Stimulated activated effector memory CD8-positive, alpha-beta T cell treated with anti-CD3 and anti-CD28 coated beads, Interleukin-12 subunit alpha, Interleukin-12 subunit beta, amount 100 ng/mL, for 72 hours (primary cell): ENCODE measurements at regions not wholly inside any gene's neighbourhood (a gene's known extent, or its start where the extent isn't known, plus 50 kb on each side); places are given as distances from the start of the nearest gene placed in this dataset.
"Not testable (repeated sequence)": the region's sequence is repeated elsewhere in the genome, so short reads cannot be mapped to it uniquely, and the experiment has no call there.

Experiments
- ATAC-seq: fragments of 150-1000 bp; cut with Tn5 transposase; 2 replicates; pipeline ENCODE4 v1.10.0; 2021
- DNase-seq, 2 donors: peaks; one replicate each; pipeline ENCODE4 v3.0.0; 2021 to 2022; ENCODE audit warnings: low spot score in 2 of 2
- H3K27ac Mint-ChIP-seq: one replicate; pipeline ENCODE4 v1.8.0; 2022; ENCODE audit warnings: mild to moderate bottlenecking, mixed read lengths
- H3K36me3 Mint-ChIP-seq: one replicate; pipeline ENCODE4 v1.8.0; 2022; ENCODE audit warnings: mild to moderate bottlenecking, mixed read lengths
- H3K4me1 Mint-ChIP-seq: one replicate; pipeline ENCODE4 v1.8.0; 2022; ENCODE audit warnings: mixed read lengths
- H3K4me3 Mint-ChIP-seq: one replicate; pipeline ENCODE4 v1.8.0; 2022; ENCODE audit warnings: mild to moderate bottlenecking, mixed read lengths
- H3K9me3 Mint-ChIP-seq: one replicate; pipeline ENCODE4 v1.8.0; 2022; ENCODE audit warnings: mixed read lengths

DNA sequence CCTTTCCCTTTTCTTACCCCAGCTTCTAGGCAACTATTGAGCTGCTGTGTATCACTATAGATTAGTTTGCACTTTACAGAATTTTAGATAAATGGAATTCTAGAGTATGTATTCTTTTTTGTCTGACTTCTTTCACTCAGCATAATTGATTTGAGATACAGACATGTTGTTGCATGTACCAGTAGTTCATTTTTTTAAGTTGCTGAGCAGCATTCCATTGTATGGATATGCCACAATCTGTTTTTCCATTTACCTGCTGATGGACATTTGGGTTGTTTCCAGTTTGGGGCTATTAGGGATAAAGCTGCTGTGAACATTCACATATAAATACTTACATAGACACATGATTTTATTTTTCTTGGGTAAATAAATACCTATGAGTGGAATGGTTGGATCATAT, 135.7 kb downstream of the IGF1 start:
- DNase-seq (no peak), ATAC-seq (no peak)
- H3K27ac Mint-ChIP-seq: no peak overlapping the region
- no peak overlapping the region for H3K4me3 Mint-ChIP-seq
- no peaks in the 10 kb centered on the region for H3K4me1 Mint-ChIP-seq
- H3K9me3 Mint-ChIP-seq: no peaks in the 10 kb centered on the region
- H3K36me3 Mint-ChIP-seq: no peaks in the 10 kb centered on the region

DNA sequence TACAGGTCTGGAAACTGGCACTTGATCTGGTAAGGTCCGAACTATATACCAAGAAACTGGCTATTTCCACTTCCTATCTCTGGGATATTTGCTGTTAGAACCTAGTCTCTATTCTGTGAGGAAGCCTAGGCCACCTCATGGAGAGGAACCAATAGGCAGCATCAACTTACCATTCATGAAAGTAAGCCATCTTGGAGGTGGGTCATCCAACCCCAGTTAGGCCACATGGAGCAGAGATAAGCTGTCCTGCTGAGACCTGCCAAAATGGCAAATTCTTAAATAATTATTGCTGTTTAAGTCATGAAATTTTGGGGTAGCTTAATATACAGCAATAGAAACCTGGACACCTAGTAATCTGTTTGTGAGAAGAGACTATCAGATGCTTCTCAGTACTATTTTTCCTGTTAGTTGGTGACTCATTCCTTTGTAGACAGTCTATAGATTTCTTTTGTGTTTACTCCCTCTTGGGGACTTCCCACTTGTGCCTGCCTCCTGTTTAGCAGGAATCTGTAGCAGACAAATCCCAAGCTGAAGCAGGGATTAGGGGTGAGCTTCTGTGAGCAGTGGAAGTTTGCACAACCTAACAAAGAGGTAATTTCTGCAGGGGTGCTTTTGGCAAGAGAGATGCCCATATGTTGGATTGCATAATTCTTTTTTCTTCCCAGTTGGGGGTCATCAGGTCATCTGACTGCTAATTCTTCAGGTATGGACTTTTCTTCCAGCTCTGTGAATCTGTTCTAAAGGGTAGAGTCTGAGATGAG, 136.8 kb downstream of the IGF1 start:
- H3K27ac Mint-ChIP-seq: no peak overlapping the region
- peak; percentile 55 for ATAC-seq
- no peaks in the 10 kb centered on the region for H3K4me1 Mint-ChIP-seq
- no peaks in the 10 kb centered on the region for H3K36me3 Mint-ChIP-seq
- no peak for DNase-seq
- no peak overlapping the region for H3K4me3 Mint-ChIP-seq
- no peaks in the 10 kb centered on the region for H3K9me3 Mint-ChIP-seq

DNA sequence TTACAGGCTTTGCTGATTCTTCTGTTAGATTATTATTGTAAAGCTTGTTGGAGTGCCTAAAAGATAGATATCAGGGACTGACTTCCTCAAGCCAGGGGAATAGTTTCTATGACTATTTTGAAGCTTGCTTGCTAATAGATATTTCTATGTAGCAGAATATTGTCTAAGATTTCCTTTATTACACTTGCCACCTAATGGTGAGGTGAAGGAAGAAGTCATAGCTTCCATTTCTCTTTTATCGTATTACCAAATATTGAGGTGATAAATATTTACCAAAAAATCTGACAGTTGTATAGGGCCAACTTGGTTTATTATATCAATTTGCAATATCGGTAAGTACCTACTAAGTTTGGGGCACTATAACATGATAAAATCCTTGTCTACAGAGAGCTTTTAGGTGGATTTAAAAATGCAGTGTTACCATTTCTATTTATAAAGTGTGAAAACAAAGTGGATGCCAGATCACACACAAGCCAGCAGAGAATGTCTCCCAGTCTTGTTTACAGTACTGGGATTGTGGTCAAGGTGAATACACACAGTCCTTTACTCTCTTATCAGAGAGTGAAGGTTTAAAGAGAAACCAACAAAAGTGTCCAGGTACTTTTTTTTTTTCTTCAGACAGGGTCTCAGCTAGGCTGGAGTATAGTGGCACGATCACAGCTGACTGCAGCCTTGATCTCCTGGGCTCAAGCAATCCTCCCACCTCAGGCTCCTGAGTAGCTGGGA, 137.9 kb downstream of the IGF1 start:
- no peak overlapping the region for H3K4me3 Mint-ChIP-seq
- no peaks in the 10 kb centered on the region for H3K36me3 Mint-ChIP-seq
- H3K27ac Mint-ChIP-seq: no peak overlapping the region
- no peaks in the 10 kb centered on the region for H3K4me1 Mint-ChIP-seq
- DNase-seq (no peak), ATAC-seq (no peak)
- no peaks in the 10 kb centered on the region for H3K9me3 Mint-ChIP-seq

DNA sequence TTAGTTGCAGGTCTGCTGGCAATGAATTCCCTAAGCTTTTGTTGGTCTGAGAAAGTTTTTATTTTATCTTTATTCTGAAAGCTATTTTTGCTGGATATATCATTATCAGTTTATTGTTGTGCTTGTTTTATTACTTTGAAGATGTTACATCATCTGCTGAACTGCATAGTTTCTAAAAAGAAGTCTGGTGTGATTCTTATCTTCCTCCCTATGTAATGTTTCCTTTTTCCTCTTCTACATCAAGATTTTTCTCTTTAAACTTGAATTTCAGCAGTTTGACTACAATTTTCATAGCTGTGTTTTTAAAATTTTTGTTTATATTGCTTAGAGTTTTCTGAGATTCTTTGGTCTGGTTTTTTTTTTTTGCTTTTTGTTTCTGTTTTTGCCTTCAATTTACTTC, 137.1 kb upstream of the PMCH start:
- Mint-ChIP-seq H3K36me3 (no peaks in the 10 kb centered on the region), H3K4me3 (no peak overlapping the region), H3K27ac (no peak overlapping the region), H3K9me3 (peaks cover 7% of the 10 kb centered on the region), H3K4me1 (no peaks in the 10 kb centered on the region)
- DNase-seq (no peak), ATAC-seq (no peak)

DNA sequence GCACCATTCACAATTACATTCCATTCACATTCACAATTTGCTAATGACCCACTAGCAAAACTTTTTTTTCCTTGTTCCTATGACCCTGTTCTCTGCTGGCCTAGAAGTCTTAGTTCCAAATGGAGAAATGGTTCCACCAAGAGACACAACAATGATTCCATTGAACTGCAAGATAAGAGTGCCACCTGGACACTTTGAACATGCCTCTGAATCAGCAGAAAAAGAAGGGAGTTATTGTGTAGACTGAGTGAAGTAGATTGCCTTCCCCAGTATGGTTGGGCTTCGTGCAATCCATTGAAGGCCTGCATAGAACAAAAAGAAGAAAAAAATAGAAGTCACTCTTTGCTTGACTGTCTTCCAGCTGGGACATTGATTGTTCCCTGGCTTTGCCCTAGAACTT, 133.8 kb upstream of the PMCH start:
- DNase-seq (no peak), ATAC-seq (no peak)
- no peaks in the 10 kb centered on the region for H3K4me1 Mint-ChIP-seq
- H3K9me3 Mint-ChIP-seq: peaks cover 7% of the 10 kb centered on the region
- no peak overlapping the region for H3K4me3 Mint-ChIP-seq
- no peaks in the 10 kb centered on the region for H3K36me3 Mint-ChIP-seq
- H3K27ac Mint-ChIP-seq: no peak overlapping the region

DNA sequence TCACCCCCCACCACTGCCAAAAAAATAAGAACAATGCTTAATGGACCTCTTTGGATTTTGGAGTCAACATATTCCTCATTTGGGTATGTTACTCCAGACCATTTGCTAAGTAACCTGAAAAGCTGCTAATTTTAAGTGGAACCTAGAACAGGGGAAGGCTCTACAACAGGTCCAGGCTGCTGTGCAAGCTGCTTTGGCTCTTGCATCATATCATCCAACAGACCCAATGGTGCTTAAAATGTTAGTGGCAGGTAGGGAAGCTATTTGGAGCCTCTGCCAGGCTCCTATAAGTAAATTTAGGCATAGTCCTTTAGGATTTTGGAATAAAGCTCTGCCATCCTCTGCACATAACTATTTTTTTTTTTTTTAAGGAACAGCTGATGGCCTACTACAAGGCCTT, 132.2 kb upstream of the PMCH start:
- Mint-ChIP-seq H3K4me3 (no peak overlapping the region), H3K27ac (no peak overlapping the region), H3K4me1 (no peaks in the 10 kb centered on the region), H3K9me3 (peaks cover 8% of the 10 kb centered on the region), H3K36me3 (no peaks in the 10 kb centered on the region)
- ATAC-seq (no peak), DNase-seq (no peak)

DNA sequence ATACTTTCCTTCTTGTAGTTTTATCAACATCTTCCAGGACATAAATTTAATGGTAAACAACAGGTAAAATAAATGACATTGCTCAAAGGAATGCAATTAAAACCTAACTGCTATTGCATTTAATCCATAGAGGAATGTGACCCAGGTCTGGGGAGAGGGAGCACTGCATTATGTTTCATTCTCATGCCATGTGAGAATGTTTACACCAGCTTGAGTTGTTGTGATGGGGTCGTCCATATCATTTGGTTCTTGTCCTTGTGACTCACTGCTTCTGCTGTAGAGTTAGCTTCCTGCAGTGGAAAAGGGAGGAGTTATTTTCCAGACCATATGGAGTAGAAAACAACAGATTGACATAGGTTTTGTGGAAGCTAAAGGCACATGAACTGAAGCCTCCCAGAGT, 129.3 kb upstream of the PMCH start:
- no peaks in the 10 kb centered on the region for H3K36me3 Mint-ChIP-seq
- H3K9me3 Mint-ChIP-seq: peaks cover 8% of the 10 kb centered on the region
- no peak for ATAC-seq
- H3K27ac Mint-ChIP-seq: no peak overlapping the region
- H3K4me3 Mint-ChIP-seq: no peak overlapping the region
- H3K4me1 Mint-ChIP-seq: no peaks in the 10 kb centered on the region
- no peak for DNase-seq

DNA sequence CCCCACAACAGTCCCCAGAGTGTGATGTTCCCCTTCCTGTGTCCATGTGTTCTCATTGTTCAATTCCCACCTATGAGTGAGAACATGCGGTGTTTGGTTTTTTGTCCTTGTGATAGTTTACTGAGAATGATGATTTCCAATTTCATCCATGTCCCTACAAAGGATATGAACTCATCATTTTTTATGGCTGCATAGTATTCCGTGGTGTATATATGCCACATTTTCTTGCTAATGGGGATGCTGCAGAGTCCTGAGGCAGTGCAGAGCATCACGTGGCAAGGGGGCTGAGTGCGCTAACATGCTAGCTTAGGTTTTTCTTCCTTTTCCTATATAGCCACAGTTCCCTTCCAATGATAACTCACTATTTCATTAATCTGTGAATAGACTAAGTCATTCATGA, 127.5 kb upstream of the PMCH start:
- not testable (repeated sequence) for H3K36me3 Mint-ChIP-seq, H3K4me1 Mint-ChIP-seq, H3K9me3 Mint-ChIP-seq, ATAC-seq, DNase-seq, H3K4me3 Mint-ChIP-seq, H3K27ac Mint-ChIP-seq

DNA sequence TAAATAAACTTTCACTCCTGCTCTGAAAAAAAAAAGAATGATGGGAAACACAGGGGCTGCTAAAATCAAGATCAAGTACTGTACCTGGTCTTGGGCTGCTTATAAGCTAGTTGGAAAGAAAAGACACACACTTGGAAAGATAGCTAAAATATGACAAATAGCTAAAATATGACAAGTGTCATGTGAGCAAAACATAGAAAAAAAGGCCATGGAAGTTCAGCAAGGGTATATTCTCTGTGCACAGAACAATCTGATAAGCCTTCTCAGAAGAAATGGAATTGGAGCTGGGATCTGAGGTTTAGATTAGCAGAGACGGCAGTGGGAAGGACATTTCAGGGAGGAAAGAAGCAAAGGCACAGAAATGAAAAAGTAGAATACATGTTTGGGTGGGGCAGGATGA, 126.2 kb upstream of the PMCH start:
- DNase-seq (no peak), ATAC-seq (no peak)
- Mint-ChIP-seq H3K36me3 (no peaks in the 10 kb centered on the region), H3K4me3 (no peak overlapping the region), H3K9me3 (peaks cover 8% of the 10 kb centered on the region), H3K4me1 (no peaks in the 10 kb centered on the region), H3K27ac (no peak overlapping the region)

DNA sequence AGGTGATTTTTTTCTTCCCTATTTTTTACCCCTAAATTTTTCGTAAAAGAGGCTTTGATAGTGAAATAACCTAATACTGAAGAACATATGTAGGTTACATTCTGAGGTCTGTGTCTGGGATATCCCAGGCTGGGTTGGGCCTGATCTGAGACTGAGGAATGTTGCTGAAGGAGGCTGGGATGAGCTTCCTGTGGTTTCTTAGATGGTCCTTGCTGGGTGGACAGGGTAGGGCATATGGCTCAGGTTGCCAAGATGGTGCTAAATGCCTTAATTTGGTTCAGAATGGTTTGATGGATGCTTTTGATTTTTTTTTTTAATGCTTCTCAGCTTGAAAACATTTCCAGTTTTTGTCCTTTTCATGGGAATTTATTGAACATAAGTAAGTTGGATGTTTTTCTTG, 124.6 kb upstream of the PMCH start:
- Mint-ChIP-seq H3K4me1 (no peaks in the 10 kb centered on the region), H3K27ac (no peak overlapping the region), H3K4me3 (no peak overlapping the region), H3K36me3 (no peaks in the 10 kb centered on the region), H3K9me3 (peaks cover 8% of the 10 kb centered on the region)
- no peak for DNase-seq
- ATAC-seq: no peak

DNA sequence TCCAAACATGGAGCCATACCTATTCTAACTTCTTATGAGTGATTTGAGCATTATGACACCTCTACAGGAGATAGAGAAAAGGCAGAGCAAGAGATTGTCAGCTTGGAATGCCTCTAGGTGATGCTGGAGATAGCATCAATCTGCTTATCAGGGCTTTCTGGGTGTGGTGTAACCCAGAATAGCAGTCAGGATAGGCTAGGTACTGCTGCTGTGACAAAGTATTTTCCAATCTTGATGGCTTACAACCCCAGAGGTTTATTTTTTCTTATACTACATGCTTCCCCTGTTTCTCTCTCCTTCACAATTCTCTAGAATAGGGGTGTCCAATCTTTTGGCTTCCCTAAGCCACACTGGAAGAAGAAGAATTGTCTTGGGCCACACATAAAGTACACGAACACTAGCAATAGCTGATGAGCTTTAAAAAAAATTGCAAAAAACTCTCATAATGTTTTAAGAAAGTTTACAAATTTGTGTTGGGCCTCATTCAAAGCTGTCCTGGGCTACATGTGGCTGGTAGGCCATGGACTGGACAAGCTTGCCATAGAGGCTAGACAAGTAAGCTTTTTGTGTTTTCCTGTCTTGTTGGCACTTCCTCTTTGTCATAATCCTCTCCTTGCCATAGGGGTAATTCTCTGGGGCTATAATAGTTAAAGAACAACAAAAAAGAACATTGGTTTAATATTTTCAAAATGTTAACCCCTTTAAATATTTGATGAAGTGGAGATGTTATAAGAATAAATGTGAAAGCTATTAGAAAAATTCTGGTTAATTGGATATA, 123.9 kb upstream of the PMCH start:
- ATAC-seq (no peak), DNase-seq (no peak)
- no peaks in the 10 kb centered on the region for H3K4me1 Mint-ChIP-seq

DNA sequence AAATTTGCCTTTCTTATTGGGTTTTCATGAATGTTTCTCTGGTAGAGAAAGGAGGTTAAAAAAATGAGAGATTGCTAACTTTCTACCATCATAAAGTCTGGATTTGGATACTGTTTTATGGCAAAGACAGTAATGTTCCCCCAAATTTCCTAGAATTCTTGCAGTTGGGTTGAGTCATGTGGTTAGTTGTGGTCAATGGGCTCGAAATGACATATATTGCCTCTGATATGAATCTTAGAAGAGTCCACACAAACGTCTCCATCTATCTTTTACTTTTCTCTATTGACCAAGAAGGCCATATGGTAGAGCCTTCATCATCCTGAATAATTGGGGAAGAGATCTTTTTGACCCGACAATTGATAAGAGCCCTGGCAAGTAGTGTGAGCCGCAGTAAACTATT, 119.5 kb upstream of the PMCH start:
- H3K27ac Mint-ChIP-seq: no peak overlapping the region

More for the DNA sequence above, 123.9 kb upstream of the PMCH start:
- Mint-ChIP-seq H3K27ac (no peak overlapping the region), H3K9me3 (peaks cover 8% of the 10 kb centered on the region), H3K4me3 (no peak overlapping the region), H3K36me3 (no peaks in the 10 kb centered on the region)

DNA sequence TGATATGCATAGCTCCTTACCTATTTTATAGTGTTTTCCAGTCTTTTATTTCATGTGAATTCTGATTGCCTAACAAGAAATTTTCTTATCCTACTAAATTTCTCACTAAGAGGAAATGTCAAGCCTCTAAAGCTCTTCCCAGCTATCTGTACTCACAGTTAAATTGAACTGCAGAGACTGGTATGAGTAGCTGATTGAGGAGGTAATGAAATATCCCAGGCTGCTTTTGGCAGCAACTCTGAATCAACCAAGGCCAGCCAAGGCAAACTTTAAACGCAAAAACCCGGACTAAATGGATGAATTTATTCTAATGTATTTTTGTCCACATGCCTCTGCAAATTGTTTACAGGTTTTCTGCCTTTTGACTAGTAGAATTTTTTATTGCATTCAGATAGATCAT, 119.1 kb upstream of the PMCH start:
- no peak for DNase-seq
- H3K4me1 Mint-ChIP-seq: no peaks in the 10 kb centered on the region
- no peak overlapping the region for H3K4me3 Mint-ChIP-seq
- no peaks in the 10 kb centered on the region for H3K36me3 Mint-ChIP-seq
- no peak for ATAC-seq
- no peaks in the 10 kb centered on the region for H3K9me3 Mint-ChIP-seq
- no peak overlapping the region for H3K27ac Mint-ChIP-seq

More for the DNA sequence above, 119.5 kb upstream of the PMCH start:
- no peaks in the 10 kb centered on the region for H3K4me1 Mint-ChIP-seq
- DNase-seq (no peak), ATAC-seq (peak; percentile 66)
- H3K4me3 Mint-ChIP-seq: no peak overlapping the region
- no peaks in the 10 kb centered on the region for H3K36me3 Mint-ChIP-seq
- H3K9me3 Mint-ChIP-seq: no peaks in the 10 kb centered on the region

DNA sequence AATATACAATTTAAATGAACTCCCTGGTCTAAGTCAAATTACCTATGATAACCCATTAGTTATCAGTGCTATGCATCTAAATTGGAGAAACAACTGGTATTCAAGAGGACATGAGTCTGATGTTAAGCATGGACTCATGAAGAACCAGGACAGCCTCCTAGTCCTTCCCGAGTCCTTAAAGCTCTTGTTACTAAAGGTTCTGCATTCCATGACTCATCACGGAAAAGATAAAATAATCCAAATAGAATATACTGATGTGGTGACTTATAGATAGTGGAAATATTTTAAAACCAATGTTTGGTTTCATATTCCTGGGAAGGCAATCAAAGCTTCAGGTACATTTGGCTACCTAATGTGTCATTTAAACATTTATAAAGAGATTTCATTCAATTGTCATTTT, 117.2 kb upstream of the PMCH start:
- ATAC-seq (no peak), DNase-seq (no peak)
- H3K27ac Mint-ChIP-seq: no peak overlapping the region
- H3K9me3 Mint-ChIP-seq: no peaks in the 10 kb centered on the region
- H3K4me1 Mint-ChIP-seq: no peaks in the 10 kb centered on the region
- no peak overlapping the region for H3K4me3 Mint-ChIP-seq
- no peaks in the 10 kb centered on the region for H3K36me3 Mint-ChIP-seq

DNA sequence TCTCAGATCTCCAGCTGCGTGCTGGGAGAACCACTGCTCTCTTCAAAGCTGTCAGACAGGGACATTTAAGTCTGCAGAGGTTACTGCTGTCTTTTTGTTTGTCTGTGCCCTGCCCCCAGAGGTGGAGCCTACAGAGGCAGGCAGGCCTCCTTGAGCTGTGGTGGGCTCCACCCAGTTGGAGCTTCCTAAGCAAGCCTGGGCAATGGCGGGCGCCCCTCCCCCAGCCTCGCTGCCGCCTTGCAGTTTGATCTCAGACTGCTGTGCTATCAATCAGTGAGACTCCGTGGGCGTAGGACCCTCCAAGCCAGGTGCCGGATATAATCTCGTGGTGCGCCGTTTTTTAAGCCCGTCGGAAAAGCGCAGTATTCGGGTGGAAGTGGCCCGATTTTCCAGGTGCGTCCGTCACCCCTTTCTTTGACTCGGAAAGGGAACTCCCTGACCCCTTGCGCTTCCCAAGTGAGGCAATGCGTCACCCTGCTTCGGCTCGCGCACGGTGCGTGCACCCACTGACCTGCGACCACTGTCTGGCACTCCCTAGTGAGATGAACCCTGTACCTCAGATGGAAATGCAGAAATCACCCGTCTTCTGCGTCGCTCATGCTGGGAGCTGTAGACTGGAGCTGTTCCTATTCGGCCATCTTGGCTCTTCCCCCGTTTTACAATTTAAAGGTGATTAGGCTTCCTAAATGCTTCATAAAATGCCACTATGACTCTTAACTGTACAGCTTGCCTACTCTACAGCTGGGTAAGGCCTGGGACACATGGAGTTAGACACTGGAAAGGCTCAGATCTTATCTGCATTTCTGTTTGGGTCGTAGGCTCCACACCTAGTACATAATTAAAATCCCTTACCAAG, 115.7 kb upstream of the PMCH start:
- not testable (repeated sequence) for H3K4me3 Mint-ChIP-seq, ATAC-seq, H3K4me1 Mint-ChIP-seq, H3K9me3 Mint-ChIP-seq, H3K36me3 Mint-ChIP-seq, H3K27ac Mint-ChIP-seq, DNase-seq
